Upper lobe of left lung (tissue), 6 donors: ENCODE measurements at regions not wholly inside any gene's neighbourhood (a gene's known extent, or its start where the extent isn't known, plus 50 kb on each side); places are given as distances from the start of the nearest gene placed in this dataset.

Experiments used
- ATAC-seq, 2 donors: fragments of 200-7000 bp; cut with Tn5 transposase; one replicate each; pipeline ENCODE4 v1.9.1; 2022; ENCODE audit warnings: mild to moderate bottlenecking in 2 of 2, moderate library complexity in 2 of 2; ENCODE audit not compliant: low FRiP score in 2 of 2
- DNase-seq, 2 donors: peaks; one replicate each; pipeline ENCODE4 v3.0.0-alpha.2; 2019 to 2020
- H3K27ac ChIP-seq, 4 donors: fragments of 200-600 bp; sonication (generic); one replicate each; pipeline ENCODE4 v1.5.1; 2016 to 2019
- H3K27me3 ChIP-seq, 4 donors: fragments of 200-600 bp; sonication (generic); one replicate each; pipeline ENCODE4 v1.5.1; 2017 to 2019
- H3K36me3 ChIP-seq, 4 donors: fragments of 200-600 bp; sonication (generic); one replicate each; pipeline ENCODE4 v1.5.1; 2016 to 2019
- H3K4me1 ChIP-seq, 4 donors: fragments of 200-600 bp; sonication (generic); one replicate each; pipeline ENCODE4 v1.5.1; 2018 to 2019
- H3K4me3 ChIP-seq, 4 donors: fragments of 200-600 bp; sonication (generic); one replicate each; pipeline ENCODE4 v1.5.1; 2017 to 2019; ENCODE audit warnings: mild to moderate bottlenecking in 2 of 4, moderate library complexity in 1 of 4
- H3K9me3 ChIP-seq, 4 donors: fragments of 200-600 bp; sonication (generic); one replicate each; pipeline ENCODE4 v1.5.1; 2018 to 2019
- CTCF ChIP-seq, 6 experiments: fragments of 450-650 bp in 4 of 6; fragments of 200-600 bp in 2 of 6; sonication (generic) in 2 of 6; IDR thresholded peaks; one replicate each; pipeline ENCODE4 v1.5.1; 2016 to 2019; ENCODE audit warnings: antibody characterized with exemption in 6 of 6
- EP300 ChIP-seq, 4 donors: sonication (generic); formaldehyde crosslinking; IDR thresholded peaks; one replicate each; pipeline ENCODE4 v1.5.1; 2017; ENCODE audit warnings: antibody characterized with exemption in 4 of 4, control low read depth in 2 of 4
- POLR2A ChIP-seq, 4 donors: fragments of 450-650 bp; IDR thresholded peaks; one replicate each; pipeline ENCODE4 v1.5.1; 2016 to 2017; ENCODE audit warnings: antibody characterized with exemption in 4 of 4, mild to moderate bottlenecking in 2 of 4
- POLR2AphosphoS5 ChIP-seq, 2 donors: sonication (generic); formaldehyde crosslinking; IDR thresholded peaks; one replicate each; pipeline ENCODE4 v1.5.1; 2017; ENCODE audit warnings: antibody characterized with exemption in 2 of 2
- WGBS, 2 donors: methylation state at CpG; one replicate each; pipeline ENCODE4 v1.1.5; 2017 to 2018; 5-methylcytosine and 5-hydroxymethylcytosine counted together
- donor health status: DM: no; HTN: no; CAD: no; lungs with moderate emphysema.
- donor health status: DM: no; HTN: yes; CAD: no; lungs with severe emphysema.

- Histone ChIP-seq H3K27ac (no peak overlapping the region), H3K4me3 (no peak overlapping the region), H3K4me1 (peaks cover 0 to 3% (median 0%) of the 10 kb centered on the region in 4 donors), H3K36me3 (no peaks in the 10 kb centered on the region), H3K27me3 (no peaks in the 10 kb centered on the region), H3K9me3 (no peaks in the 10 kb centered on the region)
- WGBS, 2 donors = 31 to 34% methylated on average over 3 of the region's 3 CpGs
- ATAC-seq = no peak
- TF ChIP-seq CTCF (IDR thresholded peaks at IDR 0.05) = no peak
- no peak for TF ChIP-seq POLR2AphosphoS5 (IDR thresholded peaks at IDR 0.05)
- no peak for TF ChIP-seq EP300 (IDR thresholded peaks at IDR 0.05)
- no peak for TF ChIP-seq POLR2A (IDR thresholded peaks at IDR 0.05)
- no peak for DNase-seq
Measured at GRCh38 chr7:16083931-16084330, 337.4 kb downstream of the CRPPA start.

GRCh38 chr7:16080131-16080530 lies 341.2 kb downstream of the CRPPA start:
- Histone ChIP-seq H3K27me3 (no peaks in the 10 kb centered on the region), H3K27ac (no peak overlapping the region), H3K36me3 (no peaks in the 10 kb centered on the region), H3K4me1 (peaks cover 0 to 8% (median 0%) of the 10 kb centered on the region in 4 donors), H3K4me3 (no peak overlapping the region), H3K9me3 (no peaks in the 10 kb centered on the region)
- ATAC-seq = no peak
- no peak for DNase-seq
- TF ChIP-seq CTCF (IDR thresholded peaks at IDR 0.05) (no peak), EP300 (IDR thresholded peaks at IDR 0.05) (no peak), POLR2AphosphoS5 (IDR thresholded peaks at IDR 0.05) (no peak), POLR2A (IDR thresholded peaks at IDR 0.05) (no peak)
- WGBS, 2 donors = 98 to 100% methylated on average over 2 of the region's 2 CpGs

- WGBS, 2 donors = 87 to 92% methylated on average over 3 of the region's 3 CpGs
- ATAC-seq (no peak), DNase-seq (no peak)
- no peak overlapping the region for H3K4me3 ChIP-seq
- peaks cover 0 to 8% (median 0%) of the 10 kb centered on the region in 4 donors for H3K4me1 ChIP-seq
- no peaks in the 10 kb centered on the region for H3K9me3 ChIP-seq
- H3K27me3 ChIP-seq = no peaks in the 10 kb centered on the region
- TF ChIP-seq CTCF (IDR thresholded peaks at IDR 0.05) (no peak), EP300 (IDR thresholded peaks at IDR 0.05) (no peak), POLR2A (IDR thresholded peaks at IDR 0.05) (no peak), POLR2AphosphoS5 (IDR thresholded peaks at IDR 0.05) (no peak)
- H3K27ac ChIP-seq = no peak overlapping the region
- H3K36me3 ChIP-seq = no peaks in the 10 kb centered on the region
Measured at GRCh38 chr7:16079723-16080122, 341.6 kb downstream of the CRPPA start.

- WGBS, 2 donors = 36 to 38% methylated on average over 3 of the region's 3 CpGs
- peaks cover 0 to 5% (median 0%) of the 10 kb centered on the region in 4 donors for H3K4me1 ChIP-seq
- no peaks in the 10 kb centered on the region for H3K27me3 ChIP-seq
- peak in 1 of 2 donors; percentile 62 for ATAC-seq
- no peaks in the 10 kb centered on the region for H3K9me3 ChIP-seq
- no peak for TF ChIP-seq POLR2AphosphoS5 (IDR thresholded peaks at IDR 0.05)
- no peak for TF ChIP-seq POLR2A (IDR thresholded peaks at IDR 0.05)
- TF ChIP-seq CTCF (IDR thresholded peaks at IDR 0.05) = peak; percentile 25 to 78 (median 62)
- no peak overlapping the region for H3K4me3 ChIP-seq
- no peaks in the 10 kb centered on the region for H3K36me3 ChIP-seq
- no peak overlapping the region for H3K27ac ChIP-seq
- DNase-seq = no peak
Measured at GRCh38 chr7:16078076-16078952, 343.0 kb downstream of the CRPPA start.
